NCI-H128 (cell line): ENCODE measurements at regions not wholly inside any gene's neighbourhood (a gene's known extent, or its start where the extent isn't known, plus 50 kb on each side); places are given as distances from the start of the nearest gene placed in this dataset.

Experiments
- DNase-seq: peaks from one replicate; lab custom pipeline; 2025; ENCODE audit not compliant: unreplicated experiment; lab: John Stamatoyannopoulos, UW

GRCh38 chrX:39716401-39716800, 381.4 kb downstream of the BCOR start:
- DNase-seq, result no peak

- no peak for DNase-seq
Observed at GRCh38 chrX:39716802-39717540, 380.8 kb downstream of the BCOR start.

GRCh38 chrX:39718981-39719380, 378.8 kb downstream of the BCOR start:
- no peak for DNase-seq

- no peak for DNase-seq
Observed at GRCh38 chrX:39720945-39721344, 376.8 kb downstream of the BCOR start.

GRCh38 chrX:39721566-39722279, 376.0 kb downstream of the BCOR start:
- DNase-seq, result no peak

- no peak for DNase-seq
Observed at GRCh38 chrX:39724544-39724943, 373.2 kb downstream of the BCOR start.

GRCh38 chrX:39725114-39725513, 372.6 kb downstream of the BCOR start:
- no peak for DNase-seq

- no peak for DNase-seq
Observed at GRCh38 chrX:39725928-39726619, 371.7 kb downstream of the BCOR start.

GRCh38 chrX:39726771-39727170, 371.0 kb downstream of the BCOR start:
- DNase-seq, result no peak

GRCh38 chrX:39728025-39728424, 369.7 kb downstream of the BCOR start:
- DNase-seq, result no peak

- DNase-seq, result no peak
Observed at GRCh38 chrX:39728852-39729598, 368.7 kb downstream of the BCOR start.

GRCh38 chrX:39729981-39730661, 367.6 kb downstream of the BCOR start:
- no peak for DNase-seq

GRCh38 chrX:39730662-39731329, 367.0 kb downstream of the BCOR start:
- no peak for DNase-seq

GRCh38 chrX:39731330-39731667, 366.5 kb downstream of the BCOR start:
- DNase-seq, result no peak

- DNase-seq, result no peak
Observed at GRCh38 chrX:39731735-39732134, 366.0 kb downstream of the BCOR start.

GRCh38 chrX:39733745-39734144, 364.0 kb downstream of the BCOR start:
- no peak for DNase-seq

GRCh38 chrX:39734174-39734776, 363.5 kb downstream of the BCOR start:
- no peak for DNase-seq

GRCh38 chrX:39736216-39737211, 361.2 kb downstream of the BCOR start:
- no peak for DNase-seq

GRCh38 chrX:39739585-39739984, 358.2 kb downstream of the BCOR start:
- DNase-seq, result no peak
